PC-9 (cell line): ENCODE measurements at regions not wholly inside any gene's neighbourhood (a gene's known extent, or its start where the extent isn't known, plus 50 kb on each side); places are given as distances from the start of the nearest gene placed in this dataset.

Experiments used
- CTCF ChIP-seq: fragments of 200-600 bp; sonication (generic); conservative IDR thresholded peaks from 2 replicates; pipeline ENCODE4 v1.6.1; 2017; ENCODE audit warnings: mixed run types, antibody characterized with exemption, mild to moderate bottlenecking, moderate library complexity
- EZH2 ChIP-seq: fragments of 200-600 bp; sonication (generic); IDR thresholded peaks from 2 replicates; pipeline ENCODE4 v1.8.0; 2017; ENCODE audit warnings: antibody characterized with exemption, low read depth

- TF ChIP-seq EZH2 = no peak
- TF ChIP-seq CTCF = no peak
Measured at GRCh38 chr6:165223101-165223500, 86.3 kb downstream of the C6orf118 start.
